Osteoblast (primary cell): ENCODE measurements at regions not wholly inside any gene's neighbourhood (a gene's known extent, or its start where the extent isn't known, plus 50 kb on each side); places are given as distances from the start of the nearest gene placed in this dataset.

Source experiments
- DNase-seq: peaks from one replicate; pipeline ENCODE4 v3.0.0; 2011; ENCODE audit warnings: low spot score, mixed read lengths; ENCODE audit not compliant: insufficient read length; ENCODE audit errors: missing footprints
- H2AFZ ChIP-seq: 2 replicates; pipeline ENCODE4 v1.6.0; 2011; ENCODE audit warnings: mild to moderate bottlenecking, low read length
- H3K27ac ChIP-seq: 2 replicates; pipeline ENCODE4 v1.5.1; 2011; ENCODE audit warnings: mild to moderate bottlenecking, low read depth, low read length, moderate library complexity
- H3K27me3 ChIP-seq: 2 replicates; pipeline ENCODE4 v1.6.0; 2012; ENCODE audit warnings: mild to moderate bottlenecking, control low read depth, inconsistent platforms, low read length, moderate library complexity; ENCODE audit not compliant: insufficient read depth
- H3K36me3 ChIP-seq: 2 replicates; pipeline ENCODE4 v1.5.1; 2011; ENCODE audit warnings: mild to moderate bottlenecking, low read length, control low read depth, moderate library complexity; ENCODE audit not compliant: insufficient read depth
- H3K4me1 ChIP-seq: 2 replicates; pipeline ENCODE4 v1.5.1; 2011; ENCODE audit warnings: mild to moderate bottlenecking, low read length, control low read depth, moderate library complexity; ENCODE audit not compliant: insufficient read depth
- H3K4me2 ChIP-seq: 2 replicates; pipeline ENCODE4 v1.6.0; 2011; ENCODE audit warnings: mild to moderate bottlenecking, low read length; ENCODE audit not compliant: insufficient read depth
- H3K4me3 ChIP-seq: fragments of 200-600 bp; sonication (generic); 3 replicates; pipeline ENCODE4 v1.5.1; 2012; ENCODE audit warnings: mild to moderate bottlenecking, low read length, inconsistent platforms; ENCODE audit not compliant: insufficient read depth
- H3K79me2 ChIP-seq: 2 replicates; pipeline ENCODE4 v1.6.0; 2012; ENCODE audit warnings: mild to moderate bottlenecking, low read length, control low read depth, inconsistent platforms; ENCODE audit not compliant: insufficient read depth
- H3K9me3 ChIP-seq: 2 replicates; pipeline ENCODE4 v1.5.1; 2011; ENCODE audit warnings: low read depth, low read length, control low read depth
- H4K20me1 ChIP-seq: 2 replicates; pipeline ENCODE4 v1.6.0; 2012; ENCODE audit warnings: mild to moderate bottlenecking, low read length, control low read depth; ENCODE audit not compliant: insufficient read depth
- CTCF ChIP-seq: IDR thresholded peaks from 2 replicates; pipeline ENCODE4 v1.5.1; 2011; ENCODE audit warnings: mild to moderate bottlenecking, low read depth, low read length, moderate library complexity; ENCODE audit errors: extremely low read depth

GRCh38 chr3:105987809-105988208 is 119.0 kb upstream of the CBLB start:
- Histone ChIP-seq H3K4me2 (no peak overlapping the region), H3K79me2 (no peaks in the 10 kb centered on the region), H3K27me3 (no peaks in the 10 kb centered on the region), H3K4me1 (no peaks in the 10 kb centered on the region), H3K27ac (no peak overlapping the region), H3K4me3 (no peak overlapping the region), H3K9me3 (no peaks in the 10 kb centered on the region), H4K20me1 (no peaks in the 10 kb centered on the region), H2AFZ (peak overlapping the region; percentile 6), H3K36me3 (no peaks in the 10 kb centered on the region)
- no peak for TF ChIP-seq CTCF
- no peak for DNase-seq

GRCh38 chr3:105988540-105989212 is 119.9 kb upstream of the CBLB start:
- H3K36me3 ChIP-seq: no peaks in the 10 kb centered on the region
- no peaks in the 10 kb centered on the region for H3K27me3 ChIP-seq
- no peak overlapping the region for H3K4me3 ChIP-seq
- no peaks in the 10 kb centered on the region for H3K4me1 ChIP-seq
- H3K79me2 ChIP-seq: no peaks in the 10 kb centered on the region
- no peak for TF ChIP-seq CTCF
- H3K4me2 ChIP-seq: no peak overlapping the region
- no peaks in the 10 kb centered on the region for H4K20me1 ChIP-seq
- H2AFZ ChIP-seq: no peak overlapping the region
- H3K9me3 ChIP-seq: no peaks in the 10 kb centered on the region
- no peak for DNase-seq
- H3K27ac ChIP-seq: no peak overlapping the region

- no peaks in the 10 kb centered on the region for H3K9me3 ChIP-seq
Measured at GRCh38 chr3:105996781-105997180, 128.0 kb upstream of the CBLB start.

GRCh38 chr3:105997466-105997799 is 128.6 kb upstream of the CBLB start:
- peak overlapping the region; percentile 82 for H2AFZ ChIP-seq
- no peaks in the 10 kb centered on the region for H3K36me3 ChIP-seq
- H3K4me1 ChIP-seq: peaks cover 13% of the 10 kb centered on the region
- H3K27ac ChIP-seq: peak overlapping the region; percentile 90
- no peaks in the 10 kb centered on the region for H3K9me3 ChIP-seq
- H4K20me1 ChIP-seq: no peaks in the 10 kb centered on the region
- no peaks in the 10 kb centered on the region for H3K27me3 ChIP-seq
- no peak overlapping the region for H3K4me3 ChIP-seq
- peak overlapping the region; percentile 81 for H3K4me2 ChIP-seq
- no peak for TF ChIP-seq CTCF
- no peak for DNase-seq
- H3K79me2 ChIP-seq: no peaks in the 10 kb centered on the region

More at GRCh38 chr3:105996781-105997180, 128.0 kb upstream of the CBLB start:
- no peak for TF ChIP-seq CTCF
- H4K20me1 ChIP-seq: no peaks in the 10 kb centered on the region
- no peaks in the 10 kb centered on the region for H3K79me2 ChIP-seq
- H3K4me3 ChIP-seq: no peak overlapping the region
- DNase-seq: no peak
- peaks cover 13% of the 10 kb centered on the region for H3K4me1 ChIP-seq
- H3K27ac ChIP-seq: no peak overlapping the region
- H3K4me2 ChIP-seq: no peak overlapping the region
- H3K36me3 ChIP-seq: no peaks in the 10 kb centered on the region
- H3K27me3 ChIP-seq: no peaks in the 10 kb centered on the region
- no peak overlapping the region for H2AFZ ChIP-seq
